ENCODE measurements at regions not wholly inside any gene's neighbourhood (a gene's known extent, or its start where the extent isn't known, plus 50 kb on each side); places are given as distances from the start of the nearest gene placed in this dataset.

DNA sequence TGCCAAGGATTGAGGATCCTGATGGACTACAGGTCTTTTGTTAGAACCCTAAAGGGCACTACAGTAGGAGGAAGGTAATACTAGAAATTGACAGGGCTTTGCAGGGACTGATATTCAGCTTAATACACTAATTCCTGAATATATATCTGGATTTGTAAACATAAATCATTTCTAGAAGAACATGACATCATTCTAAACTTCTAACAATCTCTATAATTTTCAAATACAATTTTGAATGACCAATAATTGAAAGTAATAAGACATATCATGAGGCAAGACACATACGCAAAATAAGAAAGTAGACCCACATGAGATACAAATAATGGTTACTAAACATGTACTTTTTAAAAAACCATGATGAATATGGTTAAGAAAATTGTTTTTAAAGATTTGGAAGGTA, 52.4 kb upstream of the LRRC8B start:
- no peak overlapping the region for H3K4me3 ChIP-seq (ENCODE audit: low read depth, low read length)
- DNase-seq (ENCODE audit: low read depth) = no peak
- TF ChIP-seq, protein P1, sequence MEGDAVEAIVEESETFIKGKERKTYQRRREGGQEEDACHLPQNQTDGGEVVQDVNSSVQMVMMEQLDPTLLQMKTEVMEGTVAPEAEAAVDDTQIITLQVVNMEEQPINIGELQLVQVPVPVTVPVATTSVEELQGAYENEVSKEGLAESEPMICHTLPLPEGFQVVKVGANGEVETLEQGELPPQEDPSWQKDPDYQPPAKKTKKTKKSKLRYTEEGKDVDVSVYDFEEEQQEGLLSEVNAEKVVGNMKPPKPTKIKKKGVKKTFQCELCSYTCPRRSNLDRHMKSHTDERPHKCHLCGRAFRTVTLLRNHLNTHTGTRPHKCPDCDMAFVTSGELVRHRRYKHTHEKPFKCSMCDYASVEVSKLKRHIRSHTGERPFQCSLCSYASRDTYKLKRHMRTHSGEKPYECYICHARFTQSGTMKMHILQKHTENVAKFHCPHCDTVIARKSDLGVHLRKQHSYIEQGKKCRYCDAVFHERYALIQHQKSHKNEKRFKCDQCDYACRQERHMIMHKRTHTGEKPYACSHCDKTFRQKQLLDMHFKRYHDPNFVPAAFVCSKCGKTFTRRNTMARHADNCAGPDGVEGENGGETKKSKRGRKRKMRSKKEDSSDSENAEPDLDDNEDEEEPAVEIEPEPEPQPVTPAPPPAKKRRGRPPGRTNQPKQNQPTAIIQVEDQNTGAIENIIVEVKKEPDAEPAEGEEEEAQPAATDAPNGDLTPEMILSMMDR (conservative IDR thresholded peaks at IDR 0.05; ENCODE audit: low read depth, low read length) = no peak

DNA sequence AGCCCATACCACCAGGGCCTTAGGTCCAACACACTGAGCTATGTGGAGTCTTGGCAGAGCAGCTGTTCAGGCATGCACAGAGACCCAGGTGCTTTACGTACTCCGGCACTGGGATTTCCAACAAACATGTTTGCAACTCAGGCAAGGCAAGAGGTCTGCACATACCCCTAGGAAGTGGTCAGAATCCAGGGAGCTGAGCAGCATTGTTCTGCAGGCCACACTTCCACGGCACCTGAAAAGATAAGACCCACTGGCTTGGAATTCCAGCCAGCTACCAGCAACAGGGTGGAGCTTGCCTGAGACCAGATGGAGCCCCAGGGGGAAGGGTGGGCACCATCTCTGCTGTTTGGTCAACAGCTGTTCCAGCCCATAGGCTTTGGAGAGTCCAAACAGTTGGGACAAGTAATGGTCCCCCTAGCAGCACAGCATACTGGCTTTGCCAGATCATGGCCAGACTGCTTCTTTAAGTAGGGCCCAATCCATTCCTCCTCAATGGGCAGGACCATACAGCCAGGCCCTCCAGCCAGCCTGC, 51.7 kb upstream of the LRRC8B start:
- TF ChIP-seq, protein P1 (conservative IDR thresholded peaks at IDR 0.05; ENCODE audit: low read depth, low read length) = no peak
- DNase-seq (ENCODE audit: low read depth) = no peak
- no peak overlapping the region for H3K4me3 ChIP-seq (ENCODE audit: low read depth, low read length)

All from choroid plexus epithelial cell (primary cell).